ENCODE measurements at regions not wholly inside any gene's neighbourhood (a gene's known extent, or its start where the extent isn't known, plus 50 kb on each side); places are given as distances from the start of the nearest gene placed in this dataset.

DNA sequence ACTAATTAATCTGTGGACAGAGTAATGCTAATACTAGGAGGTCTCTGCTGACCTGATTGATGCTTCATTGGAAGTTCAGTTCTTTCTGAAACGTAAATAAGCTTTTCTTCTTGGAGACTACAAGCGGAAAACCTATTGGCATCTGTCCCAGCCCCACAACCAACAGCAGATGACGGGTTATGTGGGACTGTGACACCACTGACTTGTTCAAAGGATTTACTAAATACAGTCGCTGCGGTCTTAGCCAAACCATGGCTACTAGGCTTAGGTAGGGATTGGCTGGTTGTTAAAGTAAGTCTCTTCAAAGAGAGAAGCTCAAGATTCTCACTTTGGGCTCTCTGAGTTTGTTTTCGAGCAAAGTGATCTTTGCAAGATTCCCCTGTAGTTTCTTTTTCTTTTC lies 68.3 kb downstream of the HYCC1 start:
- no peak for TF ChIP-seq CTCF (IDR thresholded peaks at IDR 0.05; ENCODE audit: low read depth, low read length, missing input control)
- TF ChIP-seq, protein P1, sequence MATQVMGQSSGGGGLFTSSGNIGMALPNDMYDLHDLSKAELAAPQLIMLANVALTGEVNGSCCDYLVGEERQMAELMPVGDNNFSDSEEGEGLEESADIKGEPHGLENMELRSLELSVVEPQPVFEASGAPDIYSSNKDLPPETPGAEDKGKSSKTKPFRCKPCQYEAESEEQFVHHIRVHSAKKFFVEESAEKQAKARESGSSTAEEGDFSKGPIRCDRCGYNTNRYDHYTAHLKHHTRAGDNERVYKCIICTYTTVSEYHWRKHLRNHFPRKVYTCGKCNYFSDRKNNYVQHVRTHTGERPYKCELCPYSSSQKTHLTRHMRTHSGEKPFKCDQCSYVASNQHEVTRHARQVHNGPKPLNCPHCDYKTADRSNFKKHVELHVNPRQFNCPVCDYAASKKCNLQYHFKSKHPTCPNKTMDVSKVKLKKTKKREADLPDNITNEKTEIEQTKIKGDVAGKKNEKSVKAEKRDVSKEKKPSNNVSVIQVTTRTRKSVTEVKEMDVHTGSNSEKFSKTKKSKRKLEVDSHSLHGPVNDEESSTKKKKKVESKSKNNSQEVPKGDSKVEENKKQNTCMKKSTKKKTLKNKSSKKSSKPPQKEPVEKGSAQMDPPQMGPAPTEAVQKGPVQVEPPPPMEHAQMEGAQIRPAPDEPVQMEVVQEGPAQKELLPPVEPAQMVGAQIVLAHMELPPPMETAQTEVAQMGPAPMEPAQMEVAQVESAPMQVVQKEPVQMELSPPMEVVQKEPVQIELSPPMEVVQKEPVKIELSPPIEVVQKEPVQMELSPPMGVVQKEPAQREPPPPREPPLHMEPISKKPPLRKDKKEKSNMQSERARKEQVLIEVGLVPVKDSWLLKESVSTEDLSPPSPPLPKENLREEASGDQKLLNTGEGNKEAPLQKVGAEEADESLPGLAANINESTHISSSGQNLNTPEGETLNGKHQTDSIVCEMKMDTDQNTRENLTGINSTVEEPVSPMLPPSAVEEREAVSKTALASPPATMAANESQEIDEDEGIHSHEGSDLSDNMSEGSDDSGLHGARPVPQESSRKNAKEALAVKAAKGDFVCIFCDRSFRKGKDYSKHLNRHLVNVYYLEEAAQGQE (IDR thresholded peaks at IDR 0.05): no peak

Data from liver (tissue), 2 donors.